ENCODE measurements at regions not wholly inside any gene's neighbourhood (a gene's known extent, or its start where the extent isn't known, plus 50 kb on each side); places are given as distances from the start of the nearest gene placed in this dataset.

GRCh38 chr12:25677232-25677937 is 124.3 kb upstream of the LMNTD1 start:
- no peak overlapping the region for H3K4me3 ChIP-seq (ENCODE audit: low read depth, low read length)
- no peak for TF ChIP-seq CTCF (IDR thresholded peaks at IDR 0.05; ENCODE audit: low read depth, low read length)
- TF ChIP-seq, protein P1, sequence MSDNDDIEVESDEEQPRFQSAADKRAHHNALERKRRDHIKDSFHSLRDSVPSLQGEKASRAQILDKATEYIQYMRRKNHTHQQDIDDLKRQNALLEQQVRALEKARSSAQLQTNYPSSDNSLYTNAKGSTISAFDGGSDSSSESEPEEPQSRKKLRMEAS (IDR thresholded peaks at IDR 0.05; ENCODE audit: low read depth, low read length), result no peak
- no peak for TF ChIP-seq POLR2A (IDR thresholded peaks at IDR 0.05; ENCODE audit: extremely low read depth, insufficient read length)
- DNase-seq (ENCODE audit: low read depth), result no peak

- H3K4me3 ChIP-seq (ENCODE audit: low read depth, low read length), result no peak overlapping the region
- no peak for DNase-seq (ENCODE audit: low read depth)
- TF ChIP-seq, protein P1 (IDR thresholded peaks at IDR 0.05; ENCODE audit: low read depth, low read length), result no peak
- TF ChIP-seq POLR2A (IDR thresholded peaks at IDR 0.05; ENCODE audit: extremely low read depth, insufficient read length) (no peak), MYC (IDR thresholded peaks at IDR 0.05; ENCODE audit: low read depth, low read length) (no peak), CTCF (IDR thresholded peaks at IDR 0.05; ENCODE audit: low read depth, low read length) (no peak)
These were observed 128.5 kb upstream of the LMNTD1 start for GRCh38 chr12:25681580-25681979.

DNA sequence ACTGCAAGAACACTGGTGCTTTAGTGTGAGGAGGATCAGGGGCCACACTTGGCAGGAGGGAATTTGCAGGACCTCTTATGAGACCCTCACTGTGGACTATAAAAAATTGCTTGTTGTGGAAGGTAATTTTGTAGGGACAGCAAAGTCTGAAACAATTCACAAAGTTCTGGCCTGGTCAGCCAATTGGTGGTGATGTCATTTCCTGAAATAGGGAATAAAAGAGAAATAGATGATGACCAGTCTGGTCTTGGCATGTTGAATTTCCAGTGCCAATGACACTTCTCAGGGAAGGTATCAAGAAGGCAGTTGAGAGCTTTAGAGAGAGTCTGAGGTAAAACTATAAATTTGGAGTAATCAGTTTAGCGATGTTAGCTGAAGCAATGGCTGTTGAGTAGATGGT is 129.3 kb upstream of the LMNTD1 start:
- no peak overlapping the region for H3K4me3 ChIP-seq (ENCODE audit: low read depth, low read length)
- TF ChIP-seq POLR2A (IDR thresholded peaks at IDR 0.05; ENCODE audit: extremely low read depth, insufficient read length) (no peak), MYC (IDR thresholded peaks at IDR 0.05; ENCODE audit: low read depth, low read length) (no peak), CTCF (IDR thresholded peaks at IDR 0.05; ENCODE audit: low read depth, low read length) (no peak)
- TF ChIP-seq, protein P1 (IDR thresholded peaks at IDR 0.05; ENCODE audit: low read depth, low read length), result no peak
- no peak for DNase-seq (ENCODE audit: low read depth)

- TF ChIP-seq CTCF (IDR thresholded peaks at IDR 0.05; ENCODE audit: low read depth, low read length) (no peak), POLR2A (IDR thresholded peaks at IDR 0.05; ENCODE audit: extremely low read depth, insufficient read length) (no peak), MYC (IDR thresholded peaks at IDR 0.05; ENCODE audit: low read depth, low read length) (no peak)
- TF ChIP-seq, protein P1 (IDR thresholded peaks at IDR 0.05; ENCODE audit: low read depth, low read length), result no peak
- no peak overlapping the region for H3K4me3 ChIP-seq (ENCODE audit: low read depth, low read length)
- DNase-seq (ENCODE audit: low read depth), result no peak
These were observed 131.0 kb upstream of the LMNTD1 start for GRCh38 chr12:25684070-25684469.

GRCh38 chr12:25686351-25686750 is 133.3 kb upstream of the LMNTD1 start:
- TF ChIP-seq MYC (IDR thresholded peaks at IDR 0.05; ENCODE audit: low read depth, low read length) (no peak), POLR2A (IDR thresholded peaks at IDR 0.05; ENCODE audit: extremely low read depth, insufficient read length) (no peak), CTCF (IDR thresholded peaks at IDR 0.05; ENCODE audit: low read depth, low read length) (no peak)
- TF ChIP-seq, protein P1 (IDR thresholded peaks at IDR 0.05; ENCODE audit: low read depth, low read length), result no peak
- no peak for DNase-seq (ENCODE audit: low read depth)
- H3K4me3 ChIP-seq (ENCODE audit: low read depth, low read length), result no peak overlapping the region
